GM12891 (cell line): ENCODE measurements at regions not wholly inside any gene's neighbourhood (a gene's known extent, or its start where the extent isn't known, plus 50 kb on each side); places are given as distances from the start of the nearest gene placed in this dataset.

Experiments
- PAX5 ChIP-seq: IDR thresholded peaks from 2 replicates; pipeline ENCODE4 v1.6.1; 2011; ENCODE audit warnings: low read length, moderate library complexity, mild to moderate bottlenecking; ENCODE audit not compliant: insufficient read depth, severe bottlenecking
- POLR2A ChIP-seq: IDR thresholded peaks from 2 replicates; pipeline ENCODE4 v1.6.1; 2011; ENCODE audit warnings: low read depth, low read length, control low read depth
- POLR2AphosphoS5 ChIP-seq: IDR thresholded peaks from 2 replicates; pipeline ENCODE4 v1.6.1; 2011; ENCODE audit warnings: low read depth, low read length, control low read depth
- POU2F2 ChIP-seq: IDR thresholded peaks from 2 replicates; pipeline ENCODE4 v1.6.1; 2011; ENCODE audit warnings: low read depth, mild to moderate bottlenecking, control low read depth, low read length, moderate library complexity
- SPI1 ChIP-seq: IDR thresholded peaks from 2 replicates; pipeline ENCODE4 v1.6.1; 2011; ENCODE audit warnings: low read depth, low read length, control low read depth
- TAF1 ChIP-seq: IDR thresholded peaks from 2 replicates; pipeline ENCODE4 v1.6.1; 2011; ENCODE audit warnings: low read depth, low read length, control low read depth

GRCh38 chr1:18553388-18553787, 72.7 kb downstream of the KLHDC7A start:
- TF ChIP-seq POLR2A: no peak
- no peak for TF ChIP-seq POLR2AphosphoS5
- TF ChIP-seq TAF1: no peak
- TF ChIP-seq POU2F2: no peak
- TF ChIP-seq SPI1: no peak
- TF ChIP-seq PAX5: no peak
